ENCODE measurements at regions not wholly inside any gene's neighbourhood (a gene's known extent, or its start where the extent isn't known, plus 50 kb on each side); places are given as distances from the start of the nearest gene placed in this dataset.

DNA sequence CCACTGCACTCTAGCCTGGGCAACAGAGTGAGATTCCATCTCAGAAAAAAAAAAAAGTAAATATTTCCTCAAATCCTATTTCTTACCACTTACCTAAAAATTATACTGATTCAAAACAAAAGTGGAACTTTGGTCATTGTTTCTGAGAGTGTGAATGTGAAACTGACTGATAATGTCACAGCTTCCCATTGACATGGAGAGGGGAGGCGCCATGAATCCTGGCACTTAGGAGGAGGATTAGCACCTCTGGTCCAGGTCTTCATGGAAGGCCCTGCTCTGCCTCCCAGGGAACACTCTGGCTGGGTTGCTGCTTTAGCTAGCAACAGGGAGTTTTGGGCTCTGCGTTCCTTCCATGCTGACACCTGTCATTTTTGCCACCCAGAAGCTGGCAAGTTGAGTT, 154.3 kb upstream of the SALL1 start:
- TF ChIP-seq, protein P1, sequence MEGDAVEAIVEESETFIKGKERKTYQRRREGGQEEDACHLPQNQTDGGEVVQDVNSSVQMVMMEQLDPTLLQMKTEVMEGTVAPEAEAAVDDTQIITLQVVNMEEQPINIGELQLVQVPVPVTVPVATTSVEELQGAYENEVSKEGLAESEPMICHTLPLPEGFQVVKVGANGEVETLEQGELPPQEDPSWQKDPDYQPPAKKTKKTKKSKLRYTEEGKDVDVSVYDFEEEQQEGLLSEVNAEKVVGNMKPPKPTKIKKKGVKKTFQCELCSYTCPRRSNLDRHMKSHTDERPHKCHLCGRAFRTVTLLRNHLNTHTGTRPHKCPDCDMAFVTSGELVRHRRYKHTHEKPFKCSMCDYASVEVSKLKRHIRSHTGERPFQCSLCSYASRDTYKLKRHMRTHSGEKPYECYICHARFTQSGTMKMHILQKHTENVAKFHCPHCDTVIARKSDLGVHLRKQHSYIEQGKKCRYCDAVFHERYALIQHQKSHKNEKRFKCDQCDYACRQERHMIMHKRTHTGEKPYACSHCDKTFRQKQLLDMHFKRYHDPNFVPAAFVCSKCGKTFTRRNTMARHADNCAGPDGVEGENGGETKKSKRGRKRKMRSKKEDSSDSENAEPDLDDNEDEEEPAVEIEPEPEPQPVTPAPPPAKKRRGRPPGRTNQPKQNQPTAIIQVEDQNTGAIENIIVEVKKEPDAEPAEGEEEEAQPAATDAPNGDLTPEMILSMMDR (IDR thresholded peaks at IDR 0.05) = no peak
- no peak for TF ChIP-seq POLR2A (IDR thresholded peaks at IDR 0.05)

Measured in uterus (tissue), 2 donors.